ENCODE measurements at regions not wholly inside any gene's neighbourhood (a gene's known extent, or its start where the extent isn't known, plus 50 kb on each side); places are given as distances from the start of the nearest gene placed in this dataset.

GRCh38 chr17:70763018-70763417 lies 593.7 kb downstream of the KCNJ2 start:
- Histone ChIP-seq H3K9me2 (ENCODE audit: insufficient read depth) (peaks cover 5% of the 10 kb centered on the region; the same call in 1 of the 2 replicates), H3K27ac (ENCODE audit: low read depth) (no peak overlapping the region), H4K20me1 (replicated peaks; ENCODE audit: insufficient read depth) (no peaks in the 10 kb centered on the region), H2AFZ (no peak overlapping the region), H3K79me2 (replicated peaks; ENCODE audit: insufficient read depth) (no peaks in the 10 kb centered on the region), H3K4me1 (ENCODE audit: insufficient read depth) (no peaks in the 10 kb centered on the region), H3K4me3 (no peak overlapping the region), H3K27me3 (ENCODE audit: insufficient read depth) (no peaks in the 10 kb centered on the region), H3K4me2 (no peak overlapping the region), H3K36me3 (ENCODE audit: insufficient read depth) (no peaks in the 10 kb centered on the region), H3F3A (replicated peaks; ENCODE audit: low read depth) (no peaks in the 10 kb centered on the region)
- Mint-ChIP-seq H3K36me3 (ENCODE audit: low read depth) (no peaks in the 10 kb centered on the region), H3K27ac (no peak overlapping the region), H3K9me3 (no peaks in the 10 kb centered on the region), H3K4me3 (no peak overlapping the region), H3K4me1 (no peaks in the 10 kb centered on the region), H3K27me3 (ENCODE audit: insufficient read depth, low read depth, poor library complexity) (no peaks in the 10 kb centered on the region)
- ATAC-seq (no peak), DNase-seq (ENCODE audit: low spot score) (no peak)
- TF ChIP-seq REST (IDR thresholded peaks at IDR 0.05; ENCODE audit: unreplicated experiment), result no peak
- TF ChIP-seq, protein P1, sequence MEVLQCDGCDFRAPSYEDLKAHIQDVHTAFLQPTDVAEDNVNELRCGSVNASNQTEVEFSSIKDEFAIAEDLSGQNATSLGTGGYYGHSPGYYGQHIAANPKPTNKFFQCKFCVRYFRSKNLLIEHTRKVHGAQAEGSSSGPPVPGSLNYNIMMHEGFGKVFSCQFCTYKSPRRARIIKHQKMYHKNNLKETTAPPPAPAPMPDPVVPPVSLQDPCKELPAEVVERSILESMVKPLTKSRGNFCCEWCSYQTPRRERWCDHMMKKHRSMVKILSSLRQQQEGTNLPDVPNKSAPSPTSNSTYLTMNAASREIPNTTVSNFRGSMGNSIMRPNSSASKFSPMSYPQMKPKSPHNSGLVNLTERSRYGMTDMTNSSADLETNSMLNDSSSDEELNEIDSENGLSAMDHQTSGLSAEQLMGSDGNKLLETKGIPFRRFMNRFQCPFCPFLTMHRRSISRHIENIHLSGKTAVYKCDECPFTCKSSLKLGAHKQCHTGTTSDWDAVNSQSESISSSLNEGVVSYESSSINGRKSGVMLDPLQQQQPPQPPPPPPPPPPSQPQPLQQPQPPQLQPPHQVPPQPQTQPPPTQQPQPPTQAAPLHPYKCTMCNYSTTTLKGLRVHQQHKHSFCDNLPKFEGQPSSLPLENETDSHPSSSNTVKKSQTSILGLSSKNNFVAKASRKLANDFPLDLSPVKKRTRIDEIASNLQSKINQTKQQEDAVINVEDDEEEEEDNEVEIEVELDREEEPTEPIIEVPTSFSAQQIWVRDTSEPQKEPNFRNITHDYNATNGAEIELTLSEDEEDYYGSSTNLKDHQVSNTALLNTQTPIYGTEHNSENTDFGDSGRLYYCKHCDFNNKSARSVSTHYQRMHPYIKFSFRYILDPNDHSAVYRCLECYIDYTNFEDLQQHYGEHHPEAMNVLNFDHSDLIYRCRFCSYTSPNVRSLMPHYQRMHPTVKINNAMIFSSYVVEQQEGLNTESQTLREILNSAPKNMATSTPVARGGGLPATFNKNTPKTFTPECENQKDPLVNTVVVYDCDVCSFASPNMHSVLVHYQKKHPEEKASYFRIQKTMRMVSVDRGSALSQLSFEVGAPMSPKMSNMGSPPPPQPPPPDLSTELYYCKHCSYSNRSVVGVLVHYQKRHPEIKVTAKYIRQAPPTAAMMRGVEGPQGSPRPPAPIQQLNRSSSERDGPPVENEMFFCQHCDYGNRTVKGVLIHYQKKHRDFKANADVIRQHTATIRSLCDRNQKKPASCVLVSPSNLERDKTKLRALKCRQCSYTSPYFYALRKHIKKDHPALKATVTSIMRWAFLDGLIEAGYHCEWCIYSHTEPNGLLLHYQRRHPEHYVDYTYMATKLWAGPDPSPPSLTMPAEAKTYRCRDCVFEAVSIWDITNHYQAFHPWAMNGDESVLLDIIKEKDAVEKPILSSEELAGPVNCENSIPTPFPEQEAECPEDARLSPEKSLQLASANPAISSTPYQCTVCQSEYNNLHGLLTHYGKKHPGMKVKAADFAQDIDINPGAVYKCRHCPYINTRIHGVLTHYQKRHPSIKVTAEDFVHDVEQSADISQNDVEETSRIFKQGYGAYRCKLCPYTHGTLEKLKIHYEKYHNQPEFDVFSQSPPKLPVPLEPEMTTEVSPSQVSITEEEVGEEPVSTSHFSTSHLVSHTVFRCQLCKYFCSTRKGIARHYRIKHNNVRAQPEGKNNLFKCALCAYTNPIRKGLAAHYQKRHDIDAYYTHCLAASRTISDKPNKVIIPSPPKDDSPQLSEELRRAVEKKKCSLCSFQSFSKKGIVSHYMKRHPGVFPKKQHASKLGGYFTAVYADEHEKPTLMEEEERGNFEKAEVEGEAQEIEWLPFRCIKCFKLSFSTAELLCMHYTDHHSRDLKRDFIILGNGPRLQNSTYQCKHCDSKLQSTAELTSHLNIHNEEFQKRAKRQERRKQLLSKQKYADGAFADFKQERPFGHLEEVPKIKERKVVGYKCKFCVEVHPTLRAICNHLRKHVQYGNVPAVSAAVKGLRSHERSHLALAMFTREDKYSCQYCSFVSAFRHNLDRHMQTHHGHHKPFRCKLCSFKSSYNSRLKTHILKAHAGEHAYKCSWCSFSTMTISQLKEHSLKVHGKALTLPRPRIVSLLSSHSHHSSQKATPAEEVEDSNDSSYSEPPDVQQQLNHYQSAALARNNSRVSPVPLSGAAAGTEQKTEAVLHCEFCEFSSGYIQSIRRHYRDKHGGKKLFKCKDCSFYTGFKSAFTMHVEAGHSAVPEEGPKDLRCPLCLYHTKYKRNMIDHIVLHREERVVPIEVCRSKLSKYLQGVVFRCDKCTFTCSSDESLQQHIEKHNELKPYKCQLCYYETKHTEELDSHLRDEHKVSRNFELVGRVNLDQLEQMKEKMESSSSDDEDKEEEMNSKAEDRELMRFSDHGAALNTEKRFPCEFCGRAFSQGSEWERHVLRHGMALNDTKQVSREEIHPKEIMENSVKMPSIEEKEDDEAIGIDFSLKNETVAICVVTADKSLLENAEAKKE (CRISPR knock-in tag; IDR thresholded peaks at IDR 0.05), result no peak
- TF ChIP-seq, protein P2, sequence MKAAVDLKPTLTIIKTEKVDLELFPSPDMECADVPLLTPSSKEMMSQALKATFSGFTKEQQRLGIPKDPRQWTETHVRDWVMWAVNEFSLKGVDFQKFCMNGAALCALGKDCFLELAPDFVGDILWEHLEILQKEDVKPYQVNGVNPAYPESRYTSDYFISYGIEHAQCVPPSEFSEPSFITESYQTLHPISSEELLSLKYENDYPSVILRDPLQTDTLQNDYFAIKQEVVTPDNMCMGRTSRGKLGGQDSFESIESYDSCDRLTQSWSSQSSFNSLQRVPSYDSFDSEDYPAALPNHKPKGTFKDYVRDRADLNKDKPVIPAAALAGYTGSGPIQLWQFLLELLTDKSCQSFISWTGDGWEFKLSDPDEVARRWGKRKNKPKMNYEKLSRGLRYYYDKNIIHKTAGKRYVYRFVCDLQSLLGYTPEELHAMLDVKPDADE (IDR thresholded peaks at IDR 0.05), result no peak
- TF ChIP-seq POLR2AphosphoS5 (IDR thresholded peaks at IDR 0.05; ENCODE audit: low read depth), result no peak
- TF ChIP-seq EZH2phosphoT487 (IDR thresholded peaks at IDR 0.05; ENCODE audit: unreplicated experiment), result no peak
- no peak for TF ChIP-seq ZNF331 (CRISPR knock-in tag; IDR thresholded peaks at IDR 0.05; ENCODE audit: low read depth)
- TF ChIP-seq EZH2 (IDR thresholded peaks at IDR 0.05; ENCODE audit: low read depth, unreplicated experiment), result no peak
- no peak for TF ChIP-seq NANOG (IDR thresholded peaks at IDR 0.05; ENCODE audit: borderline replicate concordance)
- no peak for TF ChIP-seq STAT1 (IDR thresholded peaks at IDR 0.05; ENCODE audit: unreplicated experiment)
- no peak for TF ChIP-seq CTCF (conservative IDR thresholded peaks at IDR 0.05; ENCODE audit: low read depth in 2 of 2)
- no peak for TF ChIP-seq ZNF114 (CRISPR knock-in tag; IDR thresholded peaks at IDR 0.05)
- TF ChIP-seq CREB1 (CRISPR knock-in tag; IDR thresholded peaks at IDR 0.05; ENCODE audit: low read depth), result no peak
- no peak for TF ChIP-seq JUNB (IDR thresholded peaks at IDR 0.05; ENCODE audit: unreplicated experiment)

Data from GM23338 (cell line).